ENCODE measurements at regions not wholly inside any gene's neighbourhood (a gene's known extent, or its start where the extent isn't known, plus 50 kb on each side); places are given as distances from the start of the nearest gene placed in this dataset.

- no peak for TF ChIP-seq GATA2 (IDR thresholded peaks at IDR 0.05; ENCODE audit: low read depth, low read length)
- TF ChIP-seq GATA3 (IDR thresholded peaks at IDR 0.05; ENCODE audit: low read depth, low read length) = no peak
Observed at GRCh38 chr7:156384706-156385105, 255.9 kb upstream of the RNF32 start.

Data from SH-SY5Y (cell line).